SK-N-SH treated with all-trans-retinoic acid at 6 μM for 48 hours (cell line): ENCODE measurements at regions not wholly inside any gene's neighbourhood (a gene's known extent, or its start where the extent isn't known, plus 50 kb on each side); places are given as distances from the start of the nearest gene placed in this dataset.

ENCODE experiments used
- CSDC2 ChIP-seq: fragments of 250-450 bp; sonication (Bioruptor Pico); IDR thresholded peaks from 2 replicates; pipeline ENCODE4 v1.5.0; 2020; ENCODE audit warnings: mild to moderate bottlenecking, moderate library complexity
- GLIS3 ChIP-seq: fragments of 250-450 bp; sonication (Bioruptor Pico); IDR thresholded peaks from 2 replicates; pipeline ENCODE4 v1.5.0; 2020; ENCODE audit warnings: mild to moderate bottlenecking, moderate library complexity
- PATZ1 ChIP-seq: fragments of 250-450 bp; sonication (Bioruptor Pico); IDR thresholded peaks from 2 replicates; pipeline ENCODE4 v1.8.0; 2020; ENCODE audit warnings: mild to moderate bottlenecking, moderate library complexity, borderline replicate concordance
- POU6F1 ChIP-seq: fragments of 250-450 bp; sonication (Bioruptor Pico); IDR thresholded peaks from 2 replicates; pipeline ENCODE4 v1.8.0; 2021; ENCODE audit warnings: low read depth, mild to moderate bottlenecking, moderate library complexity, borderline replicate concordance
- PPARA ChIP-seq: fragments of 250-450 bp; sonication (Bioruptor Pico); IDR thresholded peaks from 2 replicates; pipeline ENCODE4 v1.5.0; 2020; ENCODE audit warnings: mild to moderate bottlenecking, borderline replicate concordance
- SNAI2 ChIP-seq: fragments of 250-450 bp; sonication (Bioruptor Pico); IDR thresholded peaks from 2 replicates; pipeline ENCODE4 v1.5.0; 2020; ENCODE audit warnings: mild to moderate bottlenecking, moderate library complexity
- ZC3H10 ChIP-seq: fragments of 250-450 bp; sonication (Bioruptor Pico); IDR thresholded peaks from 2 replicates; pipeline ENCODE4 v1.5.1; 2021; ENCODE audit warnings: mild to moderate bottlenecking, moderate library complexity
- ZFP3 ChIP-seq: fragments of 250-450 bp; sonication (Bioruptor Pico); IDR thresholded peaks from 2 replicates; pipeline ENCODE4 v1.5.0; 2020; ENCODE audit warnings: mild to moderate bottlenecking, moderate library complexity
- ZNF70 ChIP-seq: fragments of 450-650 bp; formaldehyde crosslinking; IDR thresholded peaks from 2 replicates; pipeline ENCODE4 v1.5.0; 2020; ENCODE audit warnings: mild to moderate bottlenecking, moderate library complexity
- ZNF8 ChIP-seq: fragments of 450-650 bp; formaldehyde crosslinking; IDR thresholded peaks from 2 replicates; pipeline ENCODE4 v1.5.0; 2020; ENCODE audit warnings: mild to moderate bottlenecking, moderate library complexity

- no peak for TF ChIP-seq ZNF8
- no peak for TF ChIP-seq PPARA (CRISPR knock-in tag)
- TF ChIP-seq CSDC2 (CRISPR knock-in tag), result no peak
- no peak for TF ChIP-seq SNAI2 (CRISPR knock-in tag)
- no peak for TF ChIP-seq ZFP3 (CRISPR knock-in tag)
- no peak for TF ChIP-seq POU6F1 (CRISPR knock-in tag)
- TF ChIP-seq PATZ1 (CRISPR knock-in tag), result no peak
- no peak for TF ChIP-seq GLIS3 (CRISPR knock-in tag)
- no peak for TF ChIP-seq ZNF70
- no peak for TF ChIP-seq ZC3H10 (CRISPR knock-in tag)
Measured at GRCh38 chr2:190766595-190766994, 114.0 kb upstream of the GLS start.
